HS-27A (cell line): ENCODE measurements at regions not wholly inside any gene's neighbourhood (a gene's known extent, or its start where the extent isn't known, plus 50 kb on each side); places are given as distances from the start of the nearest gene placed in this dataset.
"Not testable (repeated sequence)": the region's sequence is repeated elsewhere in the genome, so short reads cannot be mapped to it uniquely, and the experiment has no call there.

ENCODE experiments used
- DNase-seq: peaks from one replicate; pipeline ENCODE4 v3.0.0-alpha.2; 2012; ENCODE audit warnings: low read depth, missing footprints

DNA sequence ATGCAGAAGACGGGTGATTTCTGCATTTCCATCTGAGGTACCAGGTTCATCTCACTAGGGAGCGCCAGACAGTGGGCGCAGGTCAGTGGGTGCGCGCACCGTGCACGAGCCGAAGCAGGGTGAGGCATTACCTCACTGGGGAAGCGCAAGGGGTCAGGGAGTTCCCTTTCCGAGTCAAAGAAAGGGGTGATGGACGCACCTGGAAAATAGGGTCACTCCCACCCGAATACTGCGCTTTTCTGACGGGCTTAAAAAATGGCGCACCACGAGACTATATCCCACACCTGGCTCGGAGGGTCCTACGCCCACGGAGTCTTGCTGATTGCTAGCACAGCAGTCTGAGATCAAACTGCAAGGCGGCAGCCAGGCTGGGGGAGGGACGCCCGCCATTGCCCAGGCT lies 1246.0 kb upstream of the PABPC4L start:
- DNase-seq, result not testable (repeated sequence)

DNA sequence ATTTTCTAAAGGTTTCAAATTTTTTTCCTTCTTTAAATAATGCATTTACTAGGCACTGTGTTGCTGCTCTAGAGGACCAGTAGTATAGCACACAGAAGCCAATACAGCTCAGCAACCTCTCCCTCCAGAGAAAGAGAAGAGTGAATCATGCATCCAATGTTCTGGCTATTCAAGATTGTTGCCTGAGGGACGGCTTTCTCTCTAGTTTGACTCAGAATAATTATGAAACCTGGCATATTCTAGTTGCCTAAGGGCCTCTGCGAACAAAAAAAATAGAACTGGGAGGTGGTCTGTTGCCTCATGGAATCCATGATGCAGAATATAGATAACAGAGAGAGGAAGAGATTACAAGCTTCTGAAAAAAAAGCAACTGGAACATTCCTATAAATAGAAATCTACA lies 1233.3 kb upstream of the PABPC4L start:
- no peak for DNase-seq

DNA sequence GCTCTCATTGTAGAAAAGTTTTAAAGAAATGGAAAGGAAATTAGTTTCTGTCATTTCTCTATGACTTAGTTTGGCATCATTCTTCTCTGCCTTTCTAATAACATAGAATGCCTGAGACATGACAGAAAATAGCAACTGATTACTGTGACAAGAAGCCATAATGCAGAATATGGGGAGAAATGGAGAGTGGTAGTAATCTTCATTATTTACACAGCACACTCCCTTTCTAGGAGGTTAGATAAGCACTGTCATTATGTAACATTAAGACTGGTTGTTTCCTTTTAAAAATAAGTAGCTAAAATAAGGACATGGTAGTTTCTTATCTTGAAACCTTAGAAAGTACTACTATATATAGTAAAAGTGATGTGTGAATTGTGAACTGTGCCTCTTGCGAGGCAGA lies 1227.9 kb upstream of the PABPC4L start:
- no peak for DNase-seq

DNA sequence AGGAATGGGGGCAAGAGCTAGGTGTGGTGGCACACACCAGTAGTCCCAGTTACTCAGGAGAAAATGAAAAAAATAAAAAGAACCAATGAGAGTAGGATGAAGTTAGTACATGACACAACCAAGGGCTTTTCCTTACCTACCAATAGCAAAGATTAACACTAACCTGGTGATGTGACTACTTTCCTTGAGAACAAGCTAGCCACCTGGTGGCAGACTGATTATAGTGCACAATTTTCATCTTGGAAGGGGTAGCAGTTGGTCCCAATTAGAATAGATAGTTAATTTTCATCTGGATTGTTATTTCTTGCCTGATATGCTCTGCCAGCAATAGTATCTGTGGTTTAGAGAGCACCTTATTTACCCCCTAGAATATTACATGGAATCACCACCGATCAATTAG lies 1216.8 kb upstream of the PABPC4L start:
- DNase-seq, result peak; percentile 24

DNA sequence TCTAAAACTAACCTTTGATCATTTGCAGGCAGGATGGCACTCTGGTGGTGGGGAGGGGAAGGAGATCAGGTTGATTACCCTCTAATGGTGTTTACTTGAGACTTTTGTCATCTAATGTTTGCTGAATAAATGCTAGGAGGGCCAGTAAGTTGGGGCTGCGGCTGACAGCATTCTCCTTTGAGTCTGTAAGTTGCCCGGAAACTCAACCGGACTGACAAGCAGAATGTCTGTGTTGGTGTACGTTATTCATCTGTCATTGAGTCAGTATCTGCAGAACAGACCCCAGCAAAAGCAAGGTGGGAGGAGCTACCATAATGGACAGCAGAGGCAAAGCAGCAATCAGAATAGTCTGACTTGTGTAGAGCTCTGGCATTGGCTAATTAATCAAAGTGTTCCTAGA lies 1210.6 kb upstream of the PABPC4L start:
- DNase-seq, result no peak

DNA sequence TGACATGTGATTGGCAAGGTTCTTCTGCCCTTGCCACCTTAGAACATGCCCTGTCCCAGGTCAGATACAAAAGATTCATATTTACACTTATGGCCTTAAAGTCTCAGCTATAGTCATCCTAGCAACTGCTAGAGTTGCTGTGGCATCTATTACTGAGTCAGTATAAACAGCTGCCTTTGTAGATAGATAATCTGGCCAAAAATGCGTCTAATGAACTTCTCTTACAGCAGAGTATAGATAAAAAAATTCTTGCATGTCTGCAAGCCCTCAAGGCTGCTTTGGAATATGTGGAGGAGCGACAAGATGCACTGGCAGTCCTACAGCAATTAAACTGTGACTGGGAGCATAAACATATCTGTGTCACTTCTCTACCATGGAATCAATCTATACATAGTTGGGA lies 1209.7 kb upstream of the PABPC4L start:
- DNase-seq, result no peak

DNA sequence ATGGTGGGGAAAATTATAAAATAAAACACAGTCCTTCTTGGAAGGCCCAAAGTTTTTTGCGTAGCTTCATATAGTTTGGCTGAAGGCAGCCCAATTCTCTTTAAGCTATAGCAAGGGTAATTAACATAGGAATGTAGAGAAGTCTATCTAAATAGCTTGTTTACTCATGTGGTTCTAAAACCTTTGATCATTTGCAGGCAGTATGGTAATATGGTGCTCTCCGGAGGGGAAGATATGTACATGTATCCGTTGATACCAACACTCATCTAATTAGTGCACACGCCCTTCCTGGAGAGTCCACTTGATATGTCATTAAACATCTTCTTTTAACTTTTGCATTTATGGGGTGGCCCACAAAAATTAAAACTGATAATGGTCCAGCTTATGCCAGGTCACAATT lies 1207.7 kb upstream of the PABPC4L start:
- not testable (repeated sequence) for DNase-seq

DNA sequence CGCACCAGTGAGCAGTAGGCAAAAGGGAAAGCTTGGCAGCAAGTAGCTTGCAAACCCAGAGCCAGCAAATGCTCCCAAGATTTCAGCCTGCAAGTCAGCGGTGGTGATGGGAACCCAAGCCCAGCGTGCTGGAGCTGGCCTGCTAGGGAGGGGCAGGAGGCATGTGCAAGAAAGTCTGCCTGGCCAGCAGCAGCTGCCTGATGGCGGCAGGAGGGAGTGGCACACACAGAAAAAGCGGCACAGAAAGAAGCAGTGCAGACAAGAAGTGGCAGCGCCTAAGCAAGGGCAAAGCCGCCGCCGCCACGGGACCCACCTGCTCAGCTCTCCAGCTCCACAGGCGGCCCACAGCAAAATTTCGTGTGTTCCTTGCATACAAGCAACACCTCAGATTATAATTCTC lies 1206.5 kb upstream of the PABPC4L start:
- no peak for DNase-seq

DNA sequence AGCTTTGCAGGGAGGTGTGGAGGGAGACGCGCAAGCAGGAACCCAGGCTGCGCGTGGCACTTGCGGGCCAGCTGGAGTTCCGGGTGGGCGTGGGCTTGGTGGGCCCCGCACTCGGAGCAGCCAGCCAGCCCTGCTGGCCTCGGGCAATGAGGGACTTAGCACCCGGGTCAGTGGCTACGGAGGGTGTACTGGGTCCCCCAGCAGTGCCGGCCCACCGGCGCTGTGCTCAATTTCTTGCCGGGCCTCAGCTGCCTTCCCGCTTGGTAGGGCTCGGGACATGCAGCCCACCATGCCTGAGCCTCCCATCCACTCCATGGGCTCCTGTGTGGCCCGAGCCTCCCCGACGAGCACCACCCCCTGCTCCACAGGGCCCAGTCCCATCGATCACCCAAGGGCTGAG lies 1205.0 kb upstream of the PABPC4L start:
- not testable (repeated sequence) for DNase-seq

DNA sequence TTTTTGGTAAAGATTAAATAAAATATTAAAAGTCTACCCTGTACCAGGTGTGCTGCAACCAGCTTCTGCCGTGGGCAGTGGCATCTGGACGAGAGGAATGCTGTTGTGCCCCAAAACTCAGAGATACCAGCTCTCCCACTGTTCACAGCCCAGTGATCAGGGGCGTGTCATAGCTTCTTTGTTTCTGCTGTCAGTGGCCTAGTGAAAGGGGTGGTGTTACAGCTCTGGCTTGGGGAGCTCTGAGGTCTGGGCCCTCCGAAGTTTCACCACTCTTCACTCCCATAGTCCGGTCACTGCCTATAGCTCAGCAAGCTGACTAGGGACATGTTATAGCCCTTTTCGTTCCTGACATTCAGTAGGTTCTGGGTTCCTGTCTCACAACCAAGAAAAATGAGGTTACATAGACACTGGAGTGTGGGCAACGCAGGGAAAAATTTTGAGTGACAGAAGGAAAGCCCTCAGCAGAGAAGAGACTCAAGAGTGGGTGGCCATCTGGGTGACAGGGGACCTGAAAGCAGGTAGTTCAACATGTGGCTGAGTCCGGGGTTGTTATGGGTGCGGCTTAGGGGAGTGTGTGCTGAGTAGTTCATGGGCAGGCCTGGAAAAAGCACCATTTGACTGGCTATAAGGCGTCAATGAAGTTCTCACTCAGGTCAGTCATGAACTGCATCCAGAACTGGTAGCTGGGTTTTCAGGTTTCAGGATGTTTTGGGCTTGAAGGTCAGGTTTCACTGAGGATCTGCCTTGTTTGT lies 1184.4 kb upstream of the PABPC4L start:
- DNase-seq, result no peak

DNA sequence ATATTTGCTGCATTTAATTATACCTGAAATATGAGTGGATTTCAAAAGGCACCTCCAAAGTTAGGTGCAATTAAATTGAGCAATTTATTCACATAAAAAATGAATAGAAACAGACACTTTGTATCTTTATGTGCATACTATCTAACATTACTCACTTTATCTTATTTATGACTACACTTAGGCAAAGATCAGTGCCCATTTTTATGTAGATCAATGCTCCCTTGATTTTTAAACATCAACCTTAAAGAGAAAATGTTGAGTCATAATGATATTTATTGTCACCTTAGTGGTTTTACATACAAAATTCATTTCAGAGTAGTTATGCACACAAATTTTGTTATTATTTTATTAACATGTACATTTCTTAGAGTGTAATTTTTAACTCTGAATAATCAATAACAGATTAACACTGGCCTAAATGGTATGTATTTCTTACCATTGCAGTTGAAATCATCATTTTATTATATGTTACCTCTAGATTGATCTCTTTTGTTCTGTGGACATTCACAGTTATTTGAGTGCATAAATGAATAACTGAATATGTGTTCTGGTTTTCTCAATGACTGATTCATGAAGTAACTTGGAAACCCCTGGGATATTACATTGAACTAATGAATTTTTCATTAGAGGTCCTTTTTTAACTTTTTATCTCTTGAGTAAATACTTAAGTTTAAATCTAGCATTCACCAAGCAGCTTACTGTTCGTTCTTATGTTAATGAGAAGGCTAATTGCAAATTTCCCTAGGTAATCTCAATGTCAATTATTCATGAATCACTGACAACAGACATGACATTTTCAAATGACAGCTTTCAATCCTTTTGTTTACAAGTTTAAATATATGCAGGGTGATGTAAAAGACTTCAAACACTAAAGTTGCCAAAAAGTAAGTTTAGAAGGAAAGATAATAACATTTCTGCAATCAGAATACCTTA lies 1182.0 kb upstream of the PABPC4L start:
- DNase-seq, result no peak

DNA sequence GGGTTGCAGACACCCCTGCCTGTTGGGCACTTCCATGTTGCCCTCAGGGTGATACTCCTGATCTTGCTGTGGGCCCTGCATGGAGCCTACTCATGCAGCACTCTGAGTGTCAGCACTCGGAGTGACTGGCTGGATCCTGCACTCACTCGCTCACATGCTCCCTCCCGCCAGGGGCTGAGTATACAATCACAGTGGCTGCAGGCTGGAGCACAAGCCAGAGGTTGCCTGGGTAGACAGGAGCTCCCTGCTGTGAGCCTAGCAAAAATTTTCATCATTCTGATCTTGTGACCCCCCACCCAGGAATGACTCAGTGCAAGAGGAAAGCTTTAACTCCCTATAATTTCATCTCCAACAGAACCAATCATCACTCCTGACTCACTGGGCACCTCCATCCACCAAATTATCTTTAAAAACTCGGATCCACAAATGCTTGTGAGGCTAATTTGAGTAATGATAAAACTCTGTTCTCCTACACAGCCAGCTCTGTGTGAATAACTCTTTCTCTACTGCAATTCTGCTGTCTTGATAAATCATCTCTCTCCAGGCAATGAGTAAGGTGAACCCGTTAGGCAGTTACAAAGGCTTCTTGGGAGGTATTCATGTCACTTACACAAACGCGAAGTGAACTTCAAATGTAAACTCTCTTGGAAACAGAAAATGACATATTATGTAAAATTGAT lies 1180.8 kb upstream of the PABPC4L start:
- DNase-seq, result no peak

DNA sequence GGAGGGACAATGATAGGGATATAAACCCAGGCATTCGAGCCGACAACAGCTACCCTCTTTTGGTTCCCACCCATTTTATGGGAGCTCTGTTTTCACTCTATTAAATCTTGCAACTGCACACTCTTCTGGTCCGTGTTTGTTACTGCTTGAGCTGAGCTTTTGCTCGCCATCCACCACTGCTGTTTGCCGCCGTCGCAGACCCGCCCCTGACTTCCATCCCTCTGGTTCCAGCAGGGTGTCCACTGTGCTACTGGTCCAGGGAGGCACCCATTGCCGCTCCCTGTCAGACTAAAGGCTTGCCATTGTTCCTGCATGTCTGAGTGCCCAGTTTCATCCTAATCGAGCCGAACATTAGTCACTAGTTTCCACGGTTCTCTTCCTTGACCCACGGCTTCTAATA lies 1170.5 kb upstream of the PABPC4L start:
- no peak for DNase-seq

DNA sequence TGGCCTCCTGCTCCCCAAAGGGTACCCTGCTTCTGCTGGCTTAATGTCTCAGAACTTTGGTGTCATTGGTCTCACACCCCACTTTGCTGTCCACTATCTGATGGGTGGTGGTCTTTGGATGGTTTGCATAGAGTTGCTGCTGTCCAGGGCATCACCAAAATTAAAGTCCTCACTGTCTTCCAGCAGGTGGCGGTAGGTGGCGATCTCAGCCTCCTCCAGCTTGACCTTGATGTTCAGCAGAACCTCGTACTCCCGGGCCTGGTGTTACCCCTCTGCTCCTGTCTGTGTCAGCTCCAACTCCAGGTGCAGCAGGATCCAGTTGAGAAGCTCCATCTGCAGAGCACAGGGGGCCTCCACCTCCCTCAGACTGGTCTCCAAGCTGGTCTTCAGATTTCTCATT lies 1169.5 kb upstream of the PABPC4L start:
- no peak for DNase-seq

DNA sequence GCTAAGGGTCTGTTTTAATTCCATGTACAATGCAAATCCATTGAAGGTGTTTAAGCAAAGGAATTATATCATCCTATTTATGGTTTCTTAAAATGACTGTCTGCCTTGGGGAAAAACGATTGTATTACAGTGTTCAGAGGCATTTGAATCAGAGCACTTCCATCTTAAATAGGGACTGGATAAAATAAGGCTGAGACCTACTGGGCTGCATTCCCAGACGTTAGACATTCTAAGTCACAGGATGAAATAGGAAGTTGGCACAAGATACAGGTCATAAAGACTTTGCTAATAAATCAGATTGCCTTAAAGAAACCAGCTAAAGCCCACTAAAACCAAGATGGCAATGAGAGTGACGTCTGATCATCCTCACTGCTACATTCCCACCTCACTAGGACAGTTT lies 1167.2 kb upstream of the PABPC4L start:
- no peak for DNase-seq

DNA sequence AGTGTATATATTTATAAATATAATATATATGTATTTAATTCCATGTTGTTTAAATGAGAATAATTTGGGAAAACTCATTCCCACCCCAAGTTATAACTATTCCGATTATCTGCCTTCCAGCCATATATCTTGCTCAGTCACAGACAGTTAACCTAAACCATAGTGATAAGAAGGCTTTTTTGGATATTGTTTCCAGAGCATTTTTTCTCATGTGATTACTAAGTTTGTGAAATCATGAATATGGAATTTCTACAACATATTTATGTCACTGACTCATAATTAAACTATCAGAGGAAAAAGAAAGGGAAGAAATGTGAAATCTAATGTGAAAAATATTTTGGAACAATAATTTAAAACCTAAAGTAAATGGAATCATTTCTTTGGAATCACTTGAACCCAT lies 1163.5 kb upstream of the PABPC4L start:
- DNase-seq, result peak; percentile 51

DNA sequence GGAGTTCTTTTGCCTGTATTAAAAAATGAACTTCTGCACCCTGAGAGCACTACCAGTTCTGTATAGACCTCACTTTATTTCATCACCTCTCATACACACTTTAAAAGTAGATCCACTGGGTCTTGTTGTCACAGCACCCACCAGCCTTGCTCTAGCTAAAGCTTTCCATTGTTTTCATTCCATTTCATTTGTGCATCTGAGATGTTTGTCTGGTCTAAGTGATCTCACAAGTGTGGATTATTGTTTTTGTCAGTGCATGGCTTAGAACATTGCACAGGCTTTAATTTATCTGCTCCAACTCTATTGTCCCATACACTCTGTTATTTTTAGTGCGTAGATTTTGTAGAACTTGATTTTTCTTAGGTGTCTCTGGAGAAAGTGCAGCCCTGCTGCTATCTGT lies 1157.5 kb upstream of the PABPC4L start:
- DNase-seq, result no peak

DNA sequence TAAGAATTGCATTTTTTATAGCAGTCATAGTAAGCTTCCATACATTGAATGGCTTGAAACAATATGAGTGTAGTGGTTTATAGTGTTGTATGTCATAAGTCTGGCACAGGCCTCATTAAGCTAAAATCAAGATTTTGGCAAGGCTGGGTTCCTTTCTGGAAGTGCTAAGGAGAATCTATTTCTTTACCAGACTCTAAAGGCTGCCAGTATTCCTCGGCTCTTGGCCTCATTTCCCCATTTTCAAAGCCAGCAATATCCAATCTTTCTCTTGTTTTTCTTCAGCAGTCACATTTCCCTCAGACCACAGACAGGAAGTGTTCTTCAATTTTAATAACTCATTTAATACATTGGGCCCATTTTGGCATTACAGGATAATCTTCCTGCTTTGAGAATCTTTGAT lies 1155.5 kb upstream of the PABPC4L start:
- no peak for DNase-seq

DNA sequence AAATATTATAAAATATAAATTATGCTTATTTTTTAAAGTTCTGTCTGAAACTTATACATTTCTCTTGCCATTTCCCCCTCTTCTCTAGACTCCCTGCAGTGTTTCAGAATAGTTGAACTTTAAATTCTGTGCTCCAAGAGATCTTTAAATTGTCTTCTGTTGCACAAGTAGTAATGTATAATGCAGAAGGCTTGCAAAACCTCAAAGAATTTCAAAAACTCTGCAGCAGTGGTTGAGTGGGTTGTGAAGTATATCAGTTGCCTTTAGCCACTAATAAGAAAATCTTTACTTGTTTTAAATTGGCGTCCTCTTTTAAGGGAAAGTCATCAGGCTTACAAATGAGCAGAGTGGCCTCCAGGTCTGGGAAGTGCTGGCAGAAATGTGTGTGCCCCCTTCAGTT lies 1153.3 kb upstream of the PABPC4L start:
- DNase-seq, result no peak

DNA sequence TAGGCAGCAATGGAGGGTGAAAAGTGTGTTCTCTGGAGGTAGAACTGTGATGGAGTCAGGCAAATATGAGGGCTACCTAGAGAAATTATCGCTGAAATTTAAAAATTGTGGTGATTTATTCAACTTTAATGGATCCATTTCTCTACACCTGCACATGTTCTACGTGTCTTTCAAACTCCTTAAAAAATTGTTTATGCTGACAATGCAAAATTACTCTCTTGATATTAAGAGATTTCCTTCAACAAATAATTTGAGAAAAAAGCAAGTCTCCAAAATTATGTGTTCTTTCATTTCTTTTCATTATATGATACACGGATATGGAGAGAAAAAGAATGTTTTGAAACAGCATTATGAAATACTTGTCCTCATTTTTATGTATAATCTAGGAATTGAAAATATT lies 1151.4 kb upstream of the PABPC4L start:
- DNase-seq, result no peak

DNA sequence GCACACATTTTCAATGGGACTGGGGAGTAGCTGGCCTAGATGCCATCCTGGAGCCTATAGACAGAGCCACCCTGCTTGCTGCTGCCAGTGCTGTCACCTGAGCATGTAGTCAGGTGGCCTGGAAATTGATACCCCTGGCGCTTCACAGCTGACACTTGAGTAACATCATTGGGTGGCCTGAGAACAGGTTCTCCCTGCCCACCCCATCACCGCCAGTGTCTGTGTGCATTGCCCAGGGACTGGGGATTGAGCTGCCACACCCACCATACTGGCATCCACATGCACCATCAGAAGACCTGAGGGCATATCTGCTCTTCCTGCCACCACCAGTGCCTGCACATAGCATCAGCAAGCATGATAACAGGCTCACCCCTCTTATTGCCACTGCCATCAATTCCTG lies 1142.9 kb upstream of the PABPC4L start:
- no peak for DNase-seq

DNA sequence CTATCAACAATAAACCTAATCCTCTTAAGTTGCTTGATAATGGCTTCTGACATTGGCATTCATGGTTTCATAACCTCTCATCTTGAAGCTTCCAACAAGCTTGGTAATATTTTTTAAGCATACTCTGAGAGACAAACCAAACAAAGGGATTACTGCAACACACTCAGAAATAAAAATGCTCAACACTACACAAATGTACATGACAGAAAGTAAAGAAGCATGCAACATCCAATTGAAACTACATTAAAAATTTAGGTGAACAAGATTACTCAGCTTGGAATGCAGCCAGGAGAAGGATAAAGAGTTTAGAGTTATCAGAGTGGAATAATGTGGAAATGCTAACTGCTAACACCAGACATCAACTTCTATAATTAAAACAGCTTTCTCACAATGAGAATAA lies 1136.6 kb upstream of the PABPC4L start:
- no peak for DNase-seq

DNA sequence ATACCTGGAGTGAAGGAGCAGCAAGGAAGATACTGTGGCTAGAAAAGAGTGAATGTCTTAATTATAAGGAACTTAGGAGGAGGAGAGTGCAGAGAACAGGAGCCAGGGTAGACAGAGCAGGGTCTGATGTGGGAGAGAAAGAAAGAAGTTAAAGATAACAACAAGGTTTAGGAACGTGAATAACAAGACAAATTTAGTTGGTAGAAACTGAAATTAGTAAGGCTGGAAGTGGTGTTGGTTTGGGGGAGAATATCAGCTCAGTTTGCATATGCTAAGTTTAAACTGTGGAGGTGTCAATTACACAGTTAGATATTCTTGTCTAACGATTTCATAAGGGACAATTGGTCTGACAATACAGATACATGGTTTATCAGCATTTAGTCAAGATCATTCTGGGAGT lies 1123.7 kb upstream of the PABPC4L start:
- DNase-seq, result no peak
